Neural crest cell (in vitro differentiated cells): ENCODE measurements at regions not wholly inside any gene's neighbourhood (a gene's known extent, or its start where the extent isn't known, plus 50 kb on each side); places are given as distances from the start of the nearest gene placed in this dataset.
A peak's percentile ranks its signal among the peaks of the same experiment; 100 is the strongest.

Source experiments
- DNase-seq: peaks from one replicate; pipeline ENCODE4 v3.0.0; 2021; ENCODE audit warnings: low read depth, mixed read lengths, low spot score
- H3K27ac Mint-ChIP-seq: one replicate; pipeline ENCODE4 v1.8.0; 2021; ENCODE audit warnings: mild to moderate bottlenecking, mixed read lengths; ENCODE audit not compliant: unreplicated experiment
- H3K27me3 Mint-ChIP-seq: 2 replicates; pipeline ENCODE4 v1.8.0; 2021; ENCODE audit warnings: low read depth, mild to moderate bottlenecking, mixed read lengths
- H3K36me3 Mint-ChIP-seq: 2 replicates; pipeline ENCODE4 v1.8.0; 2021; ENCODE audit warnings: low read depth, mild to moderate bottlenecking, mixed read lengths
- H3K4me1 Mint-ChIP-seq: 2 replicates; pipeline ENCODE4 v1.8.0; 2021; ENCODE audit warnings: mixed read lengths
- H3K4me3 Mint-ChIP-seq: one replicate; pipeline ENCODE4 v1.8.0; 2021; ENCODE audit warnings: mild to moderate bottlenecking, mixed read lengths
- H3K9me3 Mint-ChIP-seq: 2 replicates; pipeline ENCODE4 v1.8.0; 2021; ENCODE audit warnings: mixed read lengths
- TF ChIP-seq, protein P1 (sequence below): fragments of 200-600 bp; sonication (generic); conservative IDR thresholded peaks from 2 replicates; pipeline ENCODE4 v1.5.0; 2021; ENCODE audit warnings: antibody characterized with exemption, mild to moderate bottlenecking

DNA sequence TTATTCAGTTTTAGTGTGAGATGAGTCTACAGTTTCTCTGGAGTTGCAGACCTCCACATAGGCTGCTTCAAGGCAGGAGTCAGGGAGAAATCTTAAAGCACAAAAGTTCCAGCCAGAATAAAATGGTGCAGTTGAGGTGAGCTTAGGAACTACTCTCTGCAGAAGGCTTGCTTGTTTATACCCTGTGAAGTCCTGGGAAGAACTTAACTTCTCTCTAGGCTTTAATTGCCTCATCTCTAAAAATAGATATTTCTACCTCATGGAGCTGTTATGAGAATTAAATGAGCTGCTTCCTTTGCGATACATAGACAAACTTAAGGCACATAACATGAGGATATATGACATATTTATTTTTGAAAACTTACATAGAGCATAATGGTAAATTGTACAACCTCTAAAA lies 286.2 kb downstream of the GPATCH2 start:
- TF ChIP-seq, protein P1, sequence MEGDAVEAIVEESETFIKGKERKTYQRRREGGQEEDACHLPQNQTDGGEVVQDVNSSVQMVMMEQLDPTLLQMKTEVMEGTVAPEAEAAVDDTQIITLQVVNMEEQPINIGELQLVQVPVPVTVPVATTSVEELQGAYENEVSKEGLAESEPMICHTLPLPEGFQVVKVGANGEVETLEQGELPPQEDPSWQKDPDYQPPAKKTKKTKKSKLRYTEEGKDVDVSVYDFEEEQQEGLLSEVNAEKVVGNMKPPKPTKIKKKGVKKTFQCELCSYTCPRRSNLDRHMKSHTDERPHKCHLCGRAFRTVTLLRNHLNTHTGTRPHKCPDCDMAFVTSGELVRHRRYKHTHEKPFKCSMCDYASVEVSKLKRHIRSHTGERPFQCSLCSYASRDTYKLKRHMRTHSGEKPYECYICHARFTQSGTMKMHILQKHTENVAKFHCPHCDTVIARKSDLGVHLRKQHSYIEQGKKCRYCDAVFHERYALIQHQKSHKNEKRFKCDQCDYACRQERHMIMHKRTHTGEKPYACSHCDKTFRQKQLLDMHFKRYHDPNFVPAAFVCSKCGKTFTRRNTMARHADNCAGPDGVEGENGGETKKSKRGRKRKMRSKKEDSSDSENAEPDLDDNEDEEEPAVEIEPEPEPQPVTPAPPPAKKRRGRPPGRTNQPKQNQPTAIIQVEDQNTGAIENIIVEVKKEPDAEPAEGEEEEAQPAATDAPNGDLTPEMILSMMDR: no peak
- Mint-ChIP-seq H3K36me3 (no peaks in the 10 kb centered on the region), H3K27me3 (peaks cover 3% of the 10 kb centered on the region), H3K4me1 (no peaks in the 10 kb centered on the region), H3K27ac (no peak overlapping the region), H3K9me3 (no peaks in the 10 kb centered on the region), H3K4me3 (no peak overlapping the region)
- no peak for DNase-seq

DNA sequence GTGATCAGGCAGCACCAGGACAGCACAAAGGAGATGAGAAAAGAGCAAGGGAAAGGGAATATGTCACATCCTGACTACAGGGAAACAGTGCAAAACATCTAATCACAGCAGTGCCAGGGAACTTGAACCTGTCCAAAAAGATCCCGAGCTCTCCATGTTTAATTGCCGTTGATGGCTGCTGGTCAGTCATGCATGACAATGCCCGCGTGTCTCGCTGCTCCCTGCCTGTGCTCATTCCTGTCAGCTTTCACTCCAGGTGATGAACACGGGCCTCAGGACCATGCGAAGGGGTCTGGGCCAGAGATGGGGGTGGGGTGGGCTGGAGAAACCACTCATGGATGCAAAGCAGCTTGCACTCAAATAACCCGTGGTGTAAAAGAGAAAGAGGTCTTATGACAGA lies 287.0 kb downstream of the GPATCH2 start:
- TF ChIP-seq, protein P1: no peak
- Mint-ChIP-seq H3K27me3 (peaks cover 3% of the 10 kb centered on the region), H3K4me1 (no peaks in the 10 kb centered on the region), H3K36me3 (no peaks in the 10 kb centered on the region), H3K9me3 (no peaks in the 10 kb centered on the region), H3K27ac (no peak overlapping the region), H3K4me3 (no peak overlapping the region)
- no peak for DNase-seq

DNA sequence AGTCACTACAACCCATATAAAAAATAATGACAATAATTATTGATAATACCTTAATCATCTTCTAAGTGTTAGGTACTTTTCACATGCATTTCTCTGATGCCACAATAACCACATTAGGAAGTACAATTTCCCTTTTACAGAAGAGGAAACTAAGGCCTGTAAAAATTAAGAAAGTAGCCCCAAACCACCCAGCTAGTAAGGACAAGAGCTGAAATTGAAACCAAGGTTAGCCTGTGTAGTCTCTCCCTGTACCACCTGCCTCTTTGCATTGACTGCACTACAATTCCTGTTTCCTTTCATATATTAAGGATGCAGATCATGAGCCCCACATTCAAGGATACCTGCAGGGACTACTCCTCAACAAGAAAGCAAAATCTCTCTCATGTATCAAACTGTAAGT lies 288.8 kb downstream of the GPATCH2 start:
- TF ChIP-seq, protein P1: no peak
- H3K4me1 Mint-ChIP-seq: no peaks in the 10 kb centered on the region
- no peak overlapping the region for H3K27ac Mint-ChIP-seq
- no peak overlapping the region for H3K4me3 Mint-ChIP-seq
- DNase-seq: no peak
- H3K36me3 Mint-ChIP-seq: no peaks in the 10 kb centered on the region
- H3K27me3 Mint-ChIP-seq: peaks cover 3% of the 10 kb centered on the region
- H3K9me3 Mint-ChIP-seq: no peaks in the 10 kb centered on the region

DNA sequence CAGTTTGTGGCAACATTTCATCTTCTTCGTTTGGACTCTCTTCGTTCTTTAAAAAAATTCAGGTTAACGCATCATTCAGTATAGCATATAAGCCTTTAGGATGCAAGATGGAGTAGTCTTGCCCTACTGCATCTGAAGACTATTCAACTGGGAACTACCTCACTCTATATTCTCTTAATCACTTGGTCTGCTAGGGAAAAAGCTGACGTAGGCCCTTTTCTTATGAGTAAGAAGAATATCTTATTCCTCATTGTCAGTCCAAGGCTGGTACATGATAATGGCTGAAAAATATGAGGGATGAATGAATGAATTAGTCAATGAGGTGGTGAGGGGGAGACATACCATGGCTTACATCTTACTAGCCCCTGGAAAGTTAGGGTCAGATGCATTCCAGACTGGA lies 294.2 kb downstream of the GPATCH2 start:
- H3K4me3 Mint-ChIP-seq: no peak overlapping the region
- no peak overlapping the region for H3K27ac Mint-ChIP-seq
- no peaks in the 10 kb centered on the region for H3K9me3 Mint-ChIP-seq
- TF ChIP-seq, protein P1: no peak
- no peaks in the 10 kb centered on the region for H3K36me3 Mint-ChIP-seq
- H3K27me3 Mint-ChIP-seq: peaks cover 3% of the 10 kb centered on the region
- no peak for DNase-seq
- peaks cover under 1% of the 10 kb centered on the region for H3K4me1 Mint-ChIP-seq

DNA sequence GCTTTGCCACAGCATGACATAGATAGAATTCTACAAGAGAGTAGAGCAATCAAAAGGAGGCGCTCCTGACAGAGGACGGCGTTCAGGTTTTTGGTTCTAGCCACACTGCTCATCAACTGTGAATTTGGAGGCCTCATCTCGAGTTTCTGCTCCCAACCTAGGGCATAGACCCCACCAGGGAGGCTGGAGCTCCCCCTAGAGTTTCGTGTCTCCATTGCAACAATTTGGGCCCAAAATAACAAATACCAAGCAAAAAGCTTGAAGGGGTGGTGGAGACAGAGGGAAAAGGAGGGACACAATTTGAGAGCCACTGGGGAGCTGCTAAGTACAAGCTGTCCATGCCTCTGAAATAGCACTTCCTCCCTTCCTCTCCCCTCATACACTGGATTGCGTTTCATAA lies 297.0 kb downstream of the GPATCH2 start:
- H3K4me1 Mint-ChIP-seq: peaks cover 5% of the 10 kb centered on the region
- TF ChIP-seq, protein P1: peak; percentile 62
- peaks cover 7% of the 10 kb centered on the region for H3K9me3 Mint-ChIP-seq
- H3K36me3 Mint-ChIP-seq: peaks cover 5% of the 10 kb centered on the region
- H3K27ac Mint-ChIP-seq: no peak overlapping the region
- H3K4me3 Mint-ChIP-seq: no peak overlapping the region
- peak; percentile 35 for DNase-seq
- H3K27me3 Mint-ChIP-seq: no peaks in the 10 kb centered on the region
